Liver (tissue), 8 donors: ENCODE measurements at regions not wholly inside any gene's neighbourhood (a gene's known extent, or its start where the extent isn't known, plus 50 kb on each side); places are given as distances from the start of the nearest gene placed in this dataset.

Experiments
- DNase-seq: peaks from one replicate; pipeline ENCODE4 v3.0.0-alpha.2; 2017; ENCODE audit warnings: low spot score
- H3K27ac ChIP-seq, 2 donors: one replicate each; pipeline ENCODE4 v1.7.0; 2013; ENCODE audit warnings: inconsistent platforms in 2 of 2, low read length in 2 of 2, control low read depth in 1 of 2, low read depth in 1 of 2, mild to moderate bottlenecking in 1 of 2
- H3K27me3 ChIP-seq, 4 donors: one replicate each; pipeline versions ENCODE4 v1.6.1 to v1.7.0; 2013; ENCODE audit warnings: low read length in 3 of 4, inconsistent platforms in 1 of 4, mild to moderate bottlenecking in 1 of 4, moderate library complexity in 1 of 4; ENCODE audit not compliant: control insufficient read depth in 4 of 4, insufficient read depth in 4 of 4
- H3K36me3 ChIP-seq, 4 donors: one replicate each; pipeline versions ENCODE4 v1.6.1 to v1.7.0; 2013; ENCODE audit warnings: low read length in 3 of 4, mild to moderate bottlenecking in 3 of 4, low read depth in 1 of 4, moderate library complexity in 1 of 4; ENCODE audit not compliant: control insufficient read depth in 4 of 4, insufficient read depth in 3 of 4
- H3K4me1 ChIP-seq, 4 donors: one replicate each; pipeline versions ENCODE4 v1.6.1 to v1.7.0; 2013; ENCODE audit warnings: low read length in 3 of 4, mild to moderate bottlenecking in 3 of 4, moderate library complexity in 1 of 4; ENCODE audit not compliant: control insufficient read depth in 4 of 4, insufficient read depth in 4 of 4
- H3K4me3 ChIP-seq, 3 donors: one replicate each; pipeline versions ENCODE4 v1.6.1 to v1.7.0; 2013; ENCODE audit warnings: low read length in 3 of 3, control low read depth in 1 of 3, low read depth in 1 of 3, mild to moderate bottlenecking in 1 of 3
- H3K9ac ChIP-seq, 2 donors: one replicate each; pipeline ENCODE4 v1.7.0; 2013; ENCODE audit warnings: low read length in 2 of 2, mild to moderate bottlenecking in 2 of 2, moderate library complexity in 2 of 2, control low read depth in 1 of 2, low read depth in 1 of 2
- H3K9me3 ChIP-seq, 4 donors: one replicate each; pipeline versions ENCODE4 v1.6.1 to v1.7.0; 2013; ENCODE audit warnings: low read length in 3 of 4; ENCODE audit not compliant: control insufficient read depth in 4 of 4
- ATF3 ChIP-seq: IDR thresholded peaks from 2 replicates; pipeline ENCODE4 v1.6.1; 2016; ENCODE audit warnings: antibody characterized with exemption
- CTCF ChIP-seq: fragments of 150-350 bp; IDR thresholded peaks from 2 replicates; pipeline ENCODE4 v1.5.1; 2017; ENCODE audit warnings: improper control_type of control experiment, low read depth, low read length; ENCODE audit not compliant: missing input control
- EGR1 ChIP-seq, 2 donors: IDR thresholded peaks; 2 replicates each; pipeline ENCODE4 v1.6.1; 2016 to 2018; ENCODE audit warnings: antibody characterized with exemption in 2 of 2, low read depth in 2 of 2
- FOXA1 ChIP-seq: IDR thresholded peaks from 2 replicates; pipeline ENCODE4 v1.6.1; 2016; ENCODE audit warnings: antibody characterized with exemption
- FOXA2 ChIP-seq: IDR thresholded peaks from 2 replicates; pipeline ENCODE4 v1.6.1; 2016; ENCODE audit warnings: antibody characterized with exemption
- GABPA ChIP-seq, 2 donors: IDR thresholded peaks in 1 of 2; conservative IDR thresholded peaks in 1 of 2; 2 replicates each; pipeline ENCODE4 v1.6.1; 2016; ENCODE audit warnings: antibody characterized with exemption in 2 of 2, mild to moderate bottlenecking in 1 of 2, moderate library complexity in 1 of 2
- HNF4A ChIP-seq, 2 donors: conservative IDR thresholded peaks; 2 replicates each; pipeline ENCODE4 v1.6.1; 2016; ENCODE audit warnings: antibody characterized with exemption in 2 of 2, mild to moderate bottlenecking in 2 of 2
- JUND ChIP-seq, 2 donors: IDR thresholded peaks; 2 replicates each; pipeline ENCODE4 v1.6.1; 2016; ENCODE audit warnings: antibody characterized with exemption in 2 of 2
- MAX ChIP-seq: IDR thresholded peaks from 2 replicates; pipeline ENCODE4 v1.6.1; 2016; ENCODE audit warnings: antibody characterized with exemption
- NR2F2 ChIP-seq: IDR thresholded peaks from 2 replicates; pipeline ENCODE4 v1.6.1; 2016; ENCODE audit warnings: antibody characterized with exemption
- RAD21 ChIP-seq, 2 donors: IDR thresholded peaks; 2 replicates each; pipeline ENCODE4 v1.6.1; 2016; ENCODE audit warnings: antibody characterized with exemption in 2 of 2, mild to moderate bottlenecking in 2 of 2
- REST ChIP-seq: IDR thresholded peaks from 2 replicates; pipeline ENCODE4 v1.6.1; 2016; ENCODE audit warnings: antibody characterized with exemption, mild to moderate bottlenecking
- RXRA ChIP-seq, 2 donors: IDR thresholded peaks; 2 replicates each; pipeline ENCODE4 v1.6.1; 2017 to 2018; ENCODE audit warnings: antibody characterized with exemption in 2 of 2, mild to moderate bottlenecking in 1 of 2
- SP1 ChIP-seq: IDR thresholded peaks from 2 replicates; pipeline ENCODE4 v1.6.1; 2018; ENCODE audit warnings: antibody characterized with exemption, mild to moderate bottlenecking
- TAF1 ChIP-seq: conservative IDR thresholded peaks from 2 replicates; pipeline ENCODE4 v1.6.1; 2016; ENCODE audit warnings: antibody characterized with exemption, mild to moderate bottlenecking
- YY1 ChIP-seq: IDR thresholded peaks from 2 replicates; pipeline ENCODE4 v1.6.1; 2016; ENCODE audit warnings: antibody characterized with exemption, mild to moderate bottlenecking
- ZBTB33 ChIP-seq: IDR thresholded peaks from 2 replicates; pipeline ENCODE4 v1.6.1; 2016; ENCODE audit warnings: antibody characterized with exemption
- WGBS: extraction: QIAGEN DNeasy Blood & Tissue Kit; methylation state at CpG from one replicate; pipeline ENCODE4 v1.1.7; 2013; 5-methylcytosine and 5-hydroxymethylcytosine counted together
- donor health status: healthy.
- donor health status: healthy.
- donor health status: healthy.
- donor health status: healthy.
- donor health status: healthy.

GRCh38 chr10:83397806-83398205 lies 741.5 kb upstream of the GHITM start:
- Histone ChIP-seq H3K27me3 (no peaks in the 10 kb centered on the region), H3K9ac (no peak overlapping the region), H3K4me1 (no peaks in the 10 kb centered on the region), H3K4me3 (no peak overlapping the region), H3K9me3 (no peaks in the 10 kb centered on the region), H3K36me3 (no peaks in the 10 kb centered on the region), H3K27ac (no peak overlapping the region)
- no peak for TF ChIP-seq JUND (IDR thresholded peaks at IDR 0.05)
- no peak for DNase-seq
- WGBS, result 94% methylated on average over 1 of the region's 1 CpG

- Histone ChIP-seq H3K9ac (no peak overlapping the region), H3K4me1 (no peaks in the 10 kb centered on the region), H3K27ac (no peak overlapping the region), H3K27me3 (no peaks in the 10 kb centered on the region), H3K36me3 (no peaks in the 10 kb centered on the region), H3K9me3 (no peaks in the 10 kb centered on the region), H3K4me3 (no peak overlapping the region)
- 75% methylated on average over 2 of the region's 2 CpGs for WGBS
- no peak for DNase-seq
- TF ChIP-seq RXRA (IDR thresholded peaks at IDR 0.05), result no peak
- TF ChIP-seq FOXA1, result no peak
- no peak for TF ChIP-seq CTCF
- TF ChIP-seq EGR1 (IDR thresholded peaks at IDR 0.05; ENCODE audit: low read depth in 2 of 2), result no peak
- no peak for TF ChIP-seq MAX
- no peak for TF ChIP-seq RAD21 (IDR thresholded peaks at IDR 0.05)
- no peak for TF ChIP-seq SP1
- no peak for TF ChIP-seq ATF3
- TF ChIP-seq REST, result no peak
- no peak for TF ChIP-seq FOXA2
- TF ChIP-seq JUND (IDR thresholded peaks at IDR 0.05), result no peak
- TF ChIP-seq TAF1, result no peak
- no peak for TF ChIP-seq HNF4A (conservative IDR thresholded peaks at IDR 0.05)
- no peak for TF ChIP-seq NR2F2
- TF ChIP-seq GABPA (IDR thresholded peaks at IDR 0.05 in 1 of 2, conservative IDR thresholded peaks at IDR 0.05 in 1 of 2), result no peak
- no peak for TF ChIP-seq ZBTB33
- TF ChIP-seq YY1, result no peak
These were observed 728.7 kb upstream of the GHITM start for GRCh38 chr10:83410570-83410969.
